Activated CD8-positive, alpha-beta memory T cell treated with anti-CD3 and anti-CD28 coated beads, Interleukin-2, amount 50 U/mL, for 24 hours (primary cell): ENCODE measurements at regions not wholly inside any gene's neighbourhood (a gene's known extent, or its start where the extent isn't known, plus 50 kb on each side); places are given as distances from the start of the nearest gene placed in this dataset.

ENCODE experiments used
- DNase-seq: peaks from one replicate; pipeline ENCODE4 v3.0.0-alpha.2; 2020; ENCODE audit errors: extremely low read depth

DNA sequence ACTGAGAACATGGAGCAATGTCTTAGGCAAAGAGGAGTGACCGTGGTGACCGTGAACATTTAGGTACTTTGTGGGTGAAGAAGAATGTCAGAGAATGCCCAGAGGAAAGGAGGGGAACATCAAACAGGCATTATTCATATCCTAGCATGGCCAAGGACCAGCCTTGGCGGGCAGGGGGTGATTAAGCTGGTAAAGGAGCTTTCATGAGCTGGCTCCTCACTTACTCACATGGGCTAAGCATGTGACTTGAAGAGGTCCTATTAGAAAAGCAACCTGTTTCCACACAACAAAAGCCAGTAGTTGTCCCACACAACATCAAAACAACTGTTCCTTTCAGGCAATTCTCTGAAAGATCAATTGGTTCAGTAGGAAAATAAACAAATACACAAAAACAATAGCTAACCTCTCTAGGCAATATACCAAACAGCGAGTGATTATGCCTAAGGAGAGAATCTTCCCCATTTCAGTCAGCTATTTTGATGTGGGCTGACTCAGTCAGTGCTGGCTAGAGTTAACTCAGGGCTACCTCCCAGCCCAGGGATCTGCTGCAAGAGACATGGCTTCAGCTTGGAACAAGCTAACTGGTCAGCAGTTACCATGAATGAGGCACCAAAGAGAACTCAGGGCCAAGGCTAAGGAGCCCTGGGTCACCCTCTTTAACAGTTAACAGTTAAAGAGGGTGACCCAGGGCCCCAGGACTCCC, 283.5 kb downstream of the ARHGAP12 start:
- DNase-seq, result no peak

DNA sequence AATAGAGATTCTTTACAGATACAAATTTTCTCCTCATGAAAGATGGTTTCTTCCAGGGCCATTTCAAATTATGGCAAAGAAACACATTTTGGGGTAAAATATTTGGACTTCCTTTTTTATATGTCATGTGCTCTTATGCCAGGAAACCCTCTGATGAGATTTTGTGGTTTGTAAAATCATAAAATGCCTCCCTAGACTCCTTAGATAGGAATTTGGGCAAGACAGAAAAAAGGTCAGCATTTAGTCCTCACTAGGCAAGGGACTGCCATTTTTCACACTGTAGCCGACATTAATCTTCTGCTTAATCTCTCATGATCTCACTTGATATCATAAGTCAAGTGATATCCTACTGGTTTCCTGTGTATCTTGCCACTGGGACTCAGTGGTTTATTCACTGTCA, 286.4 kb downstream of the ARHGAP12 start:
- DNase-seq, result no peak

DNA sequence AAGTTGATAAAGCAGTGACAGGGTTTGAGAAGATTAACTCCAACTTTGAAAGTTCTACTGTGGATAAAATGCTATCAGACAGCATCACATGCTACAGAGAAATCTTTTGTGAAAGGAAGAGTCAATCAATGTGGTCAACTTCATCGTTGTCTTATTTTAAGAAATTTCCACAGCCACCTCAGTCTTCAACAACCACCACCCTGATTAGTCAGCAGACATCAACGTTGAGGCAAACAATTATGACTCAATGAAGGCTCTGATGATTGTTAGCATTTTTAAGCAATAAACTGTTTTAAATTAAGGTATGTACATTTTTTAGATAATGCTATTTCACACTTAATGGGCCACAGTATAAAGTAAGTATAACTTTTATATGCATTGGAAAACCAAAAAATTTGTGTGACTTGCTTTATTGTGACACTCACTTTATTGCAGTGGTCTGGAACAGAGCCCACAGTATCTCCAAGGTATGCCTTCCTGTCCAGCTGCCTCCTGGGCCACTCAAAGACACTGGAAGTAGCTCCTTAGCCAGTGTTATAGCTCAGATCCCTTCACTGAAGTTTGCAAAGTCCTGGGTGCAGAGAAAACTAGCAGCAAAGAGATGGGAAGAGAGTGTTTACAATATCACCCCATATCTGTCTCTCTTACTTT, 293.1 kb downstream of the ARHGAP12 start:
- DNase-seq, result no peak

GRCh38 chr10:31635009-31635408, 293.6 kb downstream of the ARHGAP12 start:
- no peak for DNase-seq

- DNase-seq, result no peak
These were observed 297.6 kb downstream of the ARHGAP12 start for GRCh38 chr10:31630861-31631567.

GRCh38 chr10:31625566-31625965, 303.1 kb downstream of the ARHGAP12 start:
- DNase-seq, result no peak

- no peak for DNase-seq
These were observed 304.0 kb downstream of the ARHGAP12 start for GRCh38 chr10:31624611-31625010.

- DNase-seq, result no peak
These were observed 304.7 kb downstream of the ARHGAP12 start for GRCh38 chr10:31623947-31624346.

DNA sequence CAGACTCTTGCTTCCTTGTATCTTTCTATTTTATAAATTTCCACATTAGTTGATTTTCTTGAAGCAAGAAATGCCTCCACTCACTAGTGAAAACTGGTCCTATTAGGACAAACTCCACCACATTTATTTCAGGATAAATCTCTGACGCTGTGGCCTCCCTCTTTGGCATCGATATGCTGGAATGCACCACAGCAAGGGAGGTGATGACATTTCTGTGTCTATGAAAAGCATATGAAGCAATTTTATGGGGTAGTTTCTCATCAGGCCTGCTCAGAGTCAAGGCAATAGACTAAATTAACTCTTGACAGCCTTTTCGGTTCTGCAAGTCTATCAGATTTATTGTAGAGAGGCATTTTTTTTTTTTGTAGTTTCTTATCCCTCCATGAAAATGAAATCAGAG, 304.4 kb downstream of the ZEB1 start:
- no peak for DNase-seq

GRCh38 chr10:31622978-31623377, 304.0 kb downstream of the ZEB1 start:
- DNase-seq, result no peak

- DNase-seq, result no peak
These were observed 302.7 kb downstream of the ZEB1 start for GRCh38 chr10:31621733-31622132.

DNA sequence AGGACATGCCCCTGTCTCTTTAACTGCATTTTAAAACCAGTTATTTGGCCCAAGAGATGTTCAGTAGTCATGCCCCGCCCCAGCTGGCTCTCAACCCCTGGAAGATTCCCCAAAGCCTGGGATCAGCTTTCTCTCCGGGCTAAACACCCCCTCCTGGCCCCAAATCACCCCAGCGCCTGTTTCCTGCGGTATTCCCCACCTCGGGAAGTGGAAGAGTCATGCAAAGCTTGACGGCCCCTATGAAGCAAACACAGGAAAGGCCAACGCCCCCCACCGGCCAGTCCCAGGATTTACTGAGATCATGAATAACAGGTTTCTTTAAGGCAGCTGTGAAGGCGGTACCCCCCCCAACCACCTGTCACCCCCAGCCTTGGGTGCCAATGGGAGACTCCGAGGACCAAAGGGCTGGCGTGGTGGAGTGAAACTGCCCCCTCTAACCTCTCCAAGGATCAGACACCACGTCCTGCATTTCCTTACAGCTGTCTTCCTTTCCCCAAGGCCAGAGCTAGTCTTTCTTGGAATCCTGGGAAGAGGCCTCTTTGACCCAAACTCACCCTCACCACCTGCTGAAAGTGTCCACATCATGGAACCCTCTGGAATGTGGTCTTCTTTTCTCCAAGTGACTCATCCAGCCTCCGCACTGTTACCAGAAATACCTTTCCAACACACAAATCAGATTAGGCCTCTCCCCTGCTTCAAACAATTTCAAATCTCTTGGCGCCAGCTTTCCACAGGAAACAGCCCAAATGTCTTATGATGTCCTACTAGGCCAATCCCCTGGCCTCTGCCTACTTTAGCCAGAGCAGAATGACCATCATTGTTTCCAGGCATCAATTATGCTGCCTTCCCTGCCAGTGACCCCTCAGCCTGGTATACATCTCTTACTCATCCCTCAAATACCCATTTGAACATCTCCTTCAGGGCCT, 301.5 kb downstream of the ZEB1 start:
- DNase-seq, result no peak

DNA sequence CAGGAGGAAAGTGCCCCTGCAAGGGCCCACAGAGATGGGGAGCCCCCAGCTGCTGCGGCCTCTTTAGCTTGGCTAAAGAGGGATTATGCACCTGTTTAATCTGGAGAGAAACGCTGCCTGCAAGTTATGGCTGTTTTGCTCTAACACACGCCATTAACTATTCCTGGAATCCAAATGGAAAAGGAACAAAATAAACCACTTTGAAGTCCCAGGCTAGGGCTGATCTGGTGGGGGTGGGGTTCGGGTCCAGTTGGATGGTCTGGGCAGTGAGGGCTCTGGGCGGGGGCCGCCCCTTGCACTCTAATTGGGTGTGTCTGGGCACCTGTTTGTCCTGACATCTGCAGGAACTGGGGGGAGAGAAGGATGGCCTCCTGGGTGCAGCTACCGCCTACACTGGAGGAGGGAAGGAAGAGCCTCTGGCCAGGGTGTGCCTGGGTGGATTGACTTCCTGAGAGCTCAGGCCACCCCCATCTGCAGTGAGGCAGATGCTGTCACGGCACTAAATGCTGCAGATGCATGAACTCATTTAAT, 300.6 kb downstream of the ZEB1 start:
- DNase-seq, result no peak

DNA sequence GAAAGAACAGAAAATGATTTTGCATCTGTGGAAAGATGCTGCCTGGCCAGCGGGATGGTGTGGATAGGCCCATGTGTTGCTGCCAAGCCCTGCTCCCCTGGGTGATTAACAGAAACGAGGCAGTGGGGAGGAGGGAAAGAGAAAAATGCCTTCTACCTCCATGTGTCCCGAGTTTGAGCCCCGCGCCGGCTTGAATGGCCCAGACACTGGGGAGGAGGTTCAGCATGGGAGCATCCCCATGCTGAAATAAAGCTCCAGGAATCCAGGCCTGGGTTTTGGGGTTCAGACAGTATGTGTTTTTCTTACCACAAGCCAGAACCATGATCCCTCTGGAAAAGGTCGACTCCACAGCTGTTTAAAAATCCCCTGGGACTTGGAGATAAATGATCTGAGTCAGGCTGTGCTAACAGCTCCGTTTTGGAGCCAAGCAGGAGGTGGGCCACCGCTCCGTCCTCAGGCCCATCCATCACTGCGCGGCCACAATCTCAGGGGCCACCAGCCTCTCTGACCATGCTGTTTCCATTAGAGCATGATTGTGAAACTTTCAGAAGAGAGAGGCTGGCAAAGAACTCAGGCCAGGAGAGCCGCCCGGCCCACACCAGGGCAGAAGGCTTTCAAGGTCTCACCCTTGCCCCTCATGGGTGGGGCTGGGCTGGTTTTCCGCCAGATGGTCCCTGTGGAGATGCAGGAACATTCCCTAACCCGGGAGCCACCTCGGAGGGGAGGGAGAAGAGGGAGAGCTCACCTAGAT, 299.7 kb downstream of the ZEB1 start:
- no peak for DNase-seq

DNA sequence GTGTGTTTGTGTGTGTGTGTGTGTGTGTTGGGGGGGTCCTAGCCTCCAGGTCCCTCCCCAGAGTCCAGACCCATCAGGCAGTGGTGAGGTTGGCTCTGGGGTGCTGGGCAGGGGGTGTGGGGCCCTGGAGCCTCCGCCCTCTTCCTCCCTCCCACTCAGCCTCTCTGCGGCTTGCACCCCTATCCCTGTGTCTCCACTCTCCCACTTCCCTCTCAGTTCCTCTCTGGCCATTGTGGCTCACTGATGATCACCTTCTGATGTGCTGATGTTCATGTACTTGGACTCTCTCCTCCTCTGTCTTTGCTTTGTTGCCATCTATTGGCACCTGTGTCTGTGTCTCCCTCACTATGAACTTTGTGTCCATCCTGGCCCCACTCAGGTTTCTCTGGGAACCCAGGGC, 298.7 kb downstream of the ZEB1 start:
- no peak for DNase-seq

DNA sequence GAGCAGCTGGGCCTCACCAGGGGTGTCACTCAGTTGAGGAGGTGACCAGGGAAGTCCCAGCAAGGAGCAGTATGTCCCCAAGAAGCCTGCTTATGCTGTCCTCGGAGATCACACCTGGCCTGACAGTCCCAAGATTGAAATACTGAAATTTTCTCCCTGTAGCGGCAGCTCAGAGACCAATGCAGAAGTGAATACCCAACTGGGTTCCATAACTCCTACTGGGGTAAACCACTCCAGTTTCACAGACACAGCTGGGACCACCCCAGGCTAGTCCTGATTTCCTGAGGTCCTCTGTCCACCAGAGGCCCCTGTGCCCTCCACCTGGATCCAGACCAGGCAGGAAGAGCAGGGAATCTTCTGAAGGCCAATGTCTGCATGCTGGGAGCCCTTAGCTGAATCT, 298.1 kb downstream of the ZEB1 start:
- DNase-seq, result no peak

DNA sequence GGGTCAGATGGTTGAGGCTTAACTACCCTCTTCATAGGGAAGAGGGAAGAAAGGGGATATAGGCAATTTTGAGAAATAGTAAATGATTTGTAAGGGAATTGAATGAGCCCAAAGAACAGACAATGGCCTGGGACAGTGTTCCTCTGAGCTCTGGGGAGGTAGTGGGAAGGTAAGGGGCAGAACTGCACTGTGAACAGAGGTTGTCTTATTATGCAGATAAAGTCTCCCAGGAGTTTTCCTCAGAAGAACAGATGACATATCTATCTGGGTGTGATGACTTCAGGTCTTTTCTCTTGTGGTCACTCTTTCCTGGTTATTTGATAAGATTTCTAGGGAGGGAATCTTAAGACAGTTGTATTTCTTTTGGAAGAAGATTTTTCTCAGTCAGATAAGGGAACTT, 296.1 kb downstream of the ZEB1 start:
- no peak for DNase-seq

DNA sequence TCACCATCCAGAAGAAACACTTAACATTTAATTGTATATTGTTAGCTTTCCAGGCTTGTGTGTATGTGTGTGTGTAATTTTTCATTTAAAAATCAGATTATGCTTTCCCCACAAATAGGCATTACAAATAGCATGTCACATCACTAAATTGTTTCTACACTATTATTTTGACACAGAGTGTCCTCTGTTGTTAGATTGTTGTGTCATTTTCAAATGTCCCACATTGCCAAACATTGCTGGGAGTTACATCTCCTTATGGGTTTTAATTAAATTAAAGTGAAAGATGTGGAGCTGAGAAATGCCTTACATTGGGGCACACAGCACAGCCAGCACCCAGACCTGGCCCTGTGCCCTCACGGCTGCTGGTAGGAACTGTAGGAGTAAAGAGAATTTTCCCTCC, 295.6 kb downstream of the ZEB1 start:
- no peak for DNase-seq

DNA sequence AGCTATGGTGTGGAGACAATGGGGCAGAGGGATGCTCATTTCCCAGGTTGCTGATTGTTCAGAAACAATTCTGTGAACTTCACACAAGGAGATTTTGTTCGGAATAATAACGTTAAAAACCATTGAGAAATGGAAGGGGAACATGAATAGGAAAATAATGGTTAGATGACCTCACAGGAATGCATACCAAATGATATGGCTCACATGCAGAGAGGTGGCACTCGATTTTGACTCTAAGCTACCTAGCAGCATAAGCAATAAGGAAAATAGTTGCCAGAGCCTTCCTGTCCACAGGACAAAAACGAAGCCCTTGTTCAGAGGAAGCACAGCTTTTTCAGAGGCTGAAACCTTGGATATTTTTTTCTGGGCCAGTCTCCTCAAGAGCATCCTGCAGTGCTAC, 293.1 kb downstream of the ZEB1 start:
- no peak for DNase-seq

DNA sequence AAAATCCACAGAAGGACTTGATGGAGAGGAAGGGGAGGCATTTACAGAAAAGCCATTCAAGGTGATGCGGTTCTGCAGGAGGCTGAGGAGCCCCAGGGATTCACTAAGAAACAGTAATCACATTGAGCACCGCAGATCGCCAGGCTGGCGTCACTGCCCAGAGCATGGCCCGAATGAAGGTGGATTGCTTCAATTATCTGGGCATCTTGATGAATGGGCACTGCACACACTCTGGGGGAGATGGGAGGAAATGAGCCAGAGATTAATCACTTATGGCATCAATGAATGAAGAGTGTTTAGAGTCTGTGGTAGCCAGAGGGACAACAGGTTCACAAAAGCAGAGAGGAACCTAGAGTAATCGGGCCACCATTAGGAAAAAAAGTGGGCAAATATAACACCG, 292.1 kb downstream of the ZEB1 start:
- DNase-seq, result no peak

DNA sequence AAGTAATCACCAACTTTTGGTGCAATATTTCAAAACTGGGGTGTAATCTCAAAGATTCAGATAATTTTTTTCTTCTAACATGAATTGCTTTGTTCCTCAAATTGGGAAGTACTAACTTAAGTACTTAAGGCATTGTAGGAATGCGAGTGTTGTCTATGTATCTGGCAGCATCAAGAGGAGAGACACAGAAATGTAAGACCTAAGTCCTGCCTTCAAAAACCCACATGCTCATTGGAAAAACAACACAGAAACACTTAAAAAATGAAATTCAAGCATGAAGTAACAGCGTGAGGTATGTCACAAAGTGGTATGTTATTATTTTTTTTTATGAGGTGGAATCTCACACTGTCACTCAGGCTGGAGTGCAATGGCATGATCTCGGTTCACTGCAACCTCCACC, 288.5 kb downstream of the ZEB1 start:
- no peak for DNase-seq
